ENCODE measurements at regions not wholly inside any gene's neighbourhood (a gene's known extent, or its start where the extent isn't known, plus 50 kb on each side); places are given as distances from the start of the nearest gene placed in this dataset.

GRCh38 chr19:30852168-30852567 lies 480.0 kb downstream of the ZNF536 start:
- Histone ChIP-seq H3K9me3 (no peaks in the 10 kb centered on the region), H3K27ac (no peak overlapping the region), H3K36me3 (no peaks in the 10 kb centered on the region), H3K4me1 (no peaks in the 10 kb centered on the region), H3K4me3 (no peak overlapping the region), H3K27me3 (no peaks in the 10 kb centered on the region)
- intact Hi-C loops (cut with DNase I), result no loop called here
- DNase-seq (no peak), ATAC-seq (no peak)
- no peak for TF ChIP-seq CTCF (IDR thresholded peaks at IDR 0.05)

- no peak for TF ChIP-seq CTCF (IDR thresholded peaks at IDR 0.05)
- intact Hi-C loops (cut with DNase I), result no loop called here
- no peaks in the 10 kb centered on the region for H3K9me3 ChIP-seq
- no peak overlapping the region for H3K27ac ChIP-seq
- H3K4me1 ChIP-seq, result no peaks in the 10 kb centered on the region
- H3K36me3 ChIP-seq, result no peaks in the 10 kb centered on the region
- DNase-seq (no peak), ATAC-seq (no peak)
- no peak overlapping the region for H3K4me3 ChIP-seq
- H3K27me3 ChIP-seq, result no peaks in the 10 kb centered on the region
Observed at GRCh38 chr19:30851646-30852045, 479.5 kb downstream of the ZNF536 start.

DNA sequence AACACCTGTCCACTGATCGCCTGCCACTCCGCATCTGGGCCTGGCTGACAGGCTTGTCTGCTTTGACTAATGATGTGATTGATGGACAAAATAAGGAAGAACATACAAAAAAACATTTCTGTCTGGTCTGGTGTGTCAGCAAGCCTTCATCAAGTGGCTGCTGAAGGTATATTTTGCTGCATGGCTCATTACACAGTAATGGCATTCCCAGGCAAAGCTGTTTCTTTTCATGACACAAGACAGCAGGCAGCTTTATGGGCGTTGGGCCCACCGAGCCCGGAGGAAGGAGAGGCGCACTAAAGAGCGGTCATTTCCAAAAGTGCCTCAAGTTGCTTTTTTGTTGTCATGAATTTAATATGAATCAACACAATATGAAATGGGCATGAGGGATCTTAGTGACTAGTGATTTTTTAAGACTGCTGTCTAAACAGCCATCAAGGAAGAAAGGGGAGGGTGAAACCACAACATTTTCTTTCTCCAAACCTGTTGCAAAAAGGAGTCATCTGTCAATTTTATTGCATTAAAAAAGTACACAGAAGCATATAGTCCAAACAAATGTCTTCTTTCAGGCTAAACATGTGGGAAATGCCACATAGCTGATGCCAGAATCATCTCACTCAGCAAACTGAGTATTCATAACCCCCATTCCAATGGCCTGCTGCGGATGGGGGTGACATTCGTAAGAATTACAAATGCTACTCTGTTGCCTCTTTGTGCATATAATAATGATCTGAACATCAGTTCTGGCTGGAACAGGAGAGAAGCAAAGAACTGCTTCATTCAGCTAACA lies 476.6 kb downstream of the ZNF536 start:
- no peak for TF ChIP-seq CTCF (IDR thresholded peaks at IDR 0.05)
- DNase-seq (no peak), ATAC-seq (no peak)
- intact Hi-C loops (cut with DNase I), result no loop called here
- H3K4me3 ChIP-seq, result no peak overlapping the region
- no peaks in the 10 kb centered on the region for H3K36me3 ChIP-seq
- H3K27me3 ChIP-seq, result no peaks in the 10 kb centered on the region
- H3K9me3 ChIP-seq, result no peaks in the 10 kb centered on the region
- no peak overlapping the region for H3K27ac ChIP-seq
- H3K4me1 ChIP-seq, result no peaks in the 10 kb centered on the region

GRCh38 chr19:30846102-30846501 lies 473.9 kb downstream of the ZNF536 start:
- Histone ChIP-seq H3K4me3 (no peak overlapping the region), H3K27me3 (no peaks in the 10 kb centered on the region), H3K27ac (no peak overlapping the region), H3K4me1 (no peaks in the 10 kb centered on the region), H3K36me3 (no peaks in the 10 kb centered on the region), H3K9me3 (no peaks in the 10 kb centered on the region)
- intact Hi-C loops (cut with DNase I), result no loop called here
- DNase-seq (no peak), ATAC-seq (no peak)
- TF ChIP-seq CTCF (IDR thresholded peaks at IDR 0.05), result no peak

- Histone ChIP-seq H3K27me3 (no peaks in the 10 kb centered on the region), H3K27ac (no peak overlapping the region), H3K36me3 (no peaks in the 10 kb centered on the region), H3K9me3 (no peaks in the 10 kb centered on the region), H3K4me3 (no peak overlapping the region), H3K4me1 (no peaks in the 10 kb centered on the region)
- no peak for TF ChIP-seq CTCF (IDR thresholded peaks at IDR 0.05)
- ATAC-seq, result no peak
- DNase-seq, result no peak
- intact Hi-C loops (cut with DNase I), result no loop called here
Observed at GRCh38 chr19:30842926-30843325, 470.7 kb downstream of the ZNF536 start.

DNA sequence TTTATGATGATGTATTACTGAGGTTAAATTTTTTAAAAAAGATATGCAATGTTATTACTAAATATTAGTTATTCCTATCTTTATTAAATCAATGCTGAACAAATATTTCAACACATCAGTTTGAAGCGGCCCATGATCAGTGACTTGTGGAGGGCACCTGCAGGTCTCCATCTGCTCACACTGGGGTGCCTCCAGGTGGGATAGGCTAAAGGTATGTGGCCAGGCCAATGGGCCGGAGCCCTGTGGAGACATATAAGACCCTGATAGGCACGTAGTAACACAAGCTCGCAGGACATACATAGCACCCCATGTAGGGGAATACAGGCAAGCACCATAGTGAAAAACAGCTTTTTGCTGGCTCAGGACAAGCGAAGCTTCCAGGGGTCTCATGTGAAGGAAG lies 469.8 kb downstream of the ZNF536 start:
- intact Hi-C loops (cut with DNase I), result no loop called here
- DNase-seq (no peak), ATAC-seq (no peak)
- no peaks in the 10 kb centered on the region for H3K9me3 ChIP-seq
- no peaks in the 10 kb centered on the region for H3K36me3 ChIP-seq
- no peaks in the 10 kb centered on the region for H3K27me3 ChIP-seq
- H3K4me3 ChIP-seq, result no peak overlapping the region
- H3K4me1 ChIP-seq, result no peaks in the 10 kb centered on the region
- no peak for TF ChIP-seq CTCF (IDR thresholded peaks at IDR 0.05)
- H3K27ac ChIP-seq, result no peak overlapping the region
